ENCODE measurements at regions not wholly inside any gene's neighbourhood (a gene's known extent, or its start where the extent isn't known, plus 50 kb on each side); places are given as distances from the start of the nearest gene placed in this dataset.

DNA sequence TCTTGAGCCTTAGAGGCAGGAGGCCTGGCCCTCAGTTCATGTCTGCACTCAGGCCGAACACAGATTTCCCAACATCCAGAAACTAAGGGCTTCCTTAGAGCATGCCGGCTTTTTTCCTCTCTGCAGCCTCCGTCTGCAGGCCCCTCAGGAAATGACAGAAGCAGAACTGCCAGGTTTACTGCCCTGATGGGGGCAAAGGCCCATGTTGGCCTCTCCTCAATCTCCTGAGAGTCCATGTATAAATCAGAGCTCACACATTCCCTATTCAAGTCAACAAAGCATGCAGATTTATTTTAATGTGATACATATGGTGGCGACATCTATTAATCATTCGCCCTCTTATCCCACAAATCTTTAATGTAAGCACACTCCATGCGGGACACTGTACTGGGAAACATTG is 475.6 kb upstream of the HS6ST1 start:
- intact Hi-C loops (cut with micrococcal nuclease): no loop called here
- ChIA-PET POLR2A (no interaction called here), CTCF (no interaction called here)
- Mint-ChIP-seq H3K9me3 (no peaks in the 10 kb centered on the region), H3K4me3 (no peak overlapping the region), H3K27me3 (no peaks in the 10 kb centered on the region), H3K36me3 (no peaks in the 10 kb centered on the region), H3K27ac (no peak overlapping the region), H3K4me1 (ENCODE audit: low read depth) (no peaks in the 10 kb centered on the region)
- DNase-seq: no peak

DNA sequence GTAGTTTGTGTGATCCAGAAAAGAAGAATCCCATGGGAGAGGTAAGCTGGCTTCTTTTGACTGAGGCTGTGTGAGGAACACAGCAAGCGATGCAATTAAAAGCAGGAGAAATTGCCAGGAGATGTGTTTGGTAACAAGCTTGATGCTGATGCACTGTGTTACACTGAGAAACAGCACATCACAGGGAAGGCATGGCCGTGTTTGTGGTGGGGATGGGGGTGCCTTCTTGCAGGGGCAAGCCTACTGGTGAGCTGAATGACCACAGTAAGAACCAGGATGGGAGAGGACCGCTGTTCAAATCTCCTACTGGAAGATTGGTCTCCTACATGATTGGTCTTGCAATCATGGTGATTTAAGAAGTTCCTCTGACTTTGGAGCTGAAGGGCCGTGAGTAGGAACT is 477.7 kb upstream of the HS6ST1 start:
- Mint-ChIP-seq H3K27me3 (no peaks in the 10 kb centered on the region), H3K27ac (no peak overlapping the region), H3K4me3 (no peak overlapping the region), H3K36me3 (no peaks in the 10 kb centered on the region), H3K9me3 (no peaks in the 10 kb centered on the region), H3K4me1 (ENCODE audit: low read depth) (no peaks in the 10 kb centered on the region)
- ChIA-PET CTCF (no interaction called here), POLR2A (no interaction called here)
- intact Hi-C loops (cut with micrococcal nuclease): no loop called here
- DNase-seq: no peak

DNA sequence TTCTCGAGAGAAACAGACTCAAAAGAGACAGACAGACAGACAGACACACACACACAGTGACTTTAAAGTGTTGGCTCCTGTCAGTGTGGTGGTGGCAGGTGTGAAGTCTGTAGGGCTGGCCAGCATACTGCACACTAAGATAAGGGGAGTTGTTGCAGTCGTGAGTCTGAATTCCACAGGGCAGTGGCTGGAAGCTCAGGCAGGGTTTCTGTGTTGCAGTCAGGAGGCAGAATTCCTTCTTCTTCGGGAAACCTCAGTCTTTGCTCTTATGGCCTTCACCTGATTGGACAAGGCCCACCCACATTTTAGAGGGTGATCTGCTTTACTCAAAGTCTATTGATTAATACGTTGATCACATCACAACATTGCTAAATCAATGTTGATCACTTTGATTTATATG is 478.4 kb upstream of the HS6ST1 start:
- DNase-seq: no peak
- no peaks in the 10 kb centered on the region for H3K36me3 Mint-ChIP-seq
- POLR2A ChIA-PET: no interaction called here
- H3K27ac Mint-ChIP-seq: no peak overlapping the region
- intact Hi-C loops (cut with micrococcal nuclease): no loop called here
- H3K9me3 Mint-ChIP-seq: no peaks in the 10 kb centered on the region
- no peak overlapping the region for H3K4me3 Mint-ChIP-seq
- H3K27me3 Mint-ChIP-seq: no peaks in the 10 kb centered on the region
- CTCF ChIA-PET: no interaction called here
- no peaks in the 10 kb centered on the region for H3K4me1 Mint-ChIP-seq (ENCODE audit: low read depth)

DNA sequence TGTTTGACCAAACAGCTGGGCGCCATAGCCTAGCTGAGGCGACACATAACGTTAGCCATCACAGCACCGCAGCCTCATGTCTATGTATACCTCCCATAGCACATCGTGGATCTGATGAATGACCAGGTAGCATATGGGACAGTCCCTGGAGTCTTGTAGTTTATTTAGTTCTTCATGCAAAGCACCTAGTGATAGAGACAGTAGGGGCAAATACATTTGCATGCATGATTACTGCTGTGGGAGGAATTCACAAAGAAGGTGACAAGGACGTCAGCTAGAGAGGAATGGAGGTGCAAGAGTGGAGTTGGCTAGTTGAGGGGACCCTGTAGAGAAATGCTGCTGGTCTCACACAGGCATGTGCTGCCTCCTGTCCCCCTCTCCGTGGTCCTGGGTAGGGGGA is 478.9 kb upstream of the HS6ST1 start:
- POLR2A ChIA-PET: no interaction called here
- no peaks in the 10 kb centered on the region for H3K9me3 Mint-ChIP-seq
- intact Hi-C loops (cut with micrococcal nuclease): no loop called here
- H3K4me3 Mint-ChIP-seq: no peak overlapping the region
- DNase-seq: no peak
- no peak overlapping the region for H3K27ac Mint-ChIP-seq
- no peaks in the 10 kb centered on the region for H3K36me3 Mint-ChIP-seq
- CTCF ChIA-PET: no interaction called here
- no peaks in the 10 kb centered on the region for H3K27me3 Mint-ChIP-seq
- H3K4me1 Mint-ChIP-seq (ENCODE audit: low read depth): no peaks in the 10 kb centered on the region

DNA sequence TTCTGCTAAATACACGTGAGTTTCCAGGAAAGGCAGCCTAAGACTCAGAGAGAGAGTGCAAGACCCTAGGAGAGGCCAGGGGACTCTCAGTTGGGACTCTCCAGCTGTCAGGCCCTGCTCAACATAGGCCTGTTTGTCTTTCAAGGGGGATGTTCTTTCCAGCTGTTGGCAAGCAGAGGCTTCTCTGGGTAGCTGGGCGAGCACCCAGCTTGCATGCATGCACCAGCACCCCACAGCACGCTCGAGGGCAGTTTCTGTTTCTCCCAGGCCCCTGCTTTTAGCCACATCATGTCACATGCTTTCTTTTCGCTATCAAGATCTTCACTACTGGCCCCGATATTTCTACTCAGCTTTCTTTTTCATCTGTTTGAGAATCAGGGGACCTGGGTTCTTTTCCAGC is 479.3 kb upstream of the HS6ST1 start:
- ChIA-PET CTCF (no interaction called here), POLR2A (no interaction called here)
- no peak overlapping the region for H3K27ac Mint-ChIP-seq
- DNase-seq: no peak
- H3K4me1 Mint-ChIP-seq (ENCODE audit: low read depth): no peaks in the 10 kb centered on the region
- intact Hi-C loops (cut with micrococcal nuclease): no loop called here
- H3K36me3 Mint-ChIP-seq: no peaks in the 10 kb centered on the region
- H3K27me3 Mint-ChIP-seq: no peaks in the 10 kb centered on the region
- H3K9me3 Mint-ChIP-seq: no peaks in the 10 kb centered on the region
- no peak overlapping the region for H3K4me3 Mint-ChIP-seq

DNA sequence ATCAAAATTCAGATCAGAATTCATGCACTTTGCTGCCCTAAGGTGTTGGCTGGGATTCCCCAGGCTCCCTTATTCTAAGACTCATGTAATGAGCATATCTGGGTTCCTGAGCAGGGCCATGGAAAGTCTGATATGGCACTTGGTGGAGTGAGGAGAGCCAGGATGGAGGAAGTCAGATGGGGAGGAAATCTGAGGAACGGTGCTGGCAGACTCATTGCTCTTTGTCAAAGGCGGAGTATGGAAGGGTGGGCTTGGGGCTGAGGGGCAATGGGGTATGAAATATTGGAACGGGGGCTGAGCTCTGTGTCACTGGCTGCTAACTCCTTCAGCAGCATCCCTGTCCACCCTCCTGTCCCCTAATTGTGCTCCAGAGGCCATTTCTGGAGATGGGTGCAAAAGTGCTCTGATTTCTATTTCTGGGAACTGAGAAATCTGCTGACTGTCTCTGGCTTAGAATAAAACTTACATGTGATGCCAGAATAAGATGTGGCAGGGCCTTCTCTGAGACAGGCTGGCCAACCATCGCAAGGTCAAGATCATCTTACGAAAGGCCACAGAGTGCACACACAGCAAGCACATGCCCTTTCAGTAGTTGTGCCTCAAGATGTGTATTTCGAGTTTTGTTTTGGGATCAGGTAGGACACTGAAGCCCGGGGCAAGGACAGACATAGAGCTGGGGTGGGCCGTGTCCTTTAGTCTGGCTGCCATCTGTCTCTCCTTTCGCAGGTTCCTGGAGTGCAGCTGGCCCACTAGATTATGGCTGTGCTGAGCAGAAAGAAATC is 480.0 kb upstream of the HS6ST1 start:
- Mint-ChIP-seq H3K9me3 (no peaks in the 10 kb centered on the region), H3K36me3 (no peaks in the 10 kb centered on the region), H3K27ac (no peak overlapping the region), H3K4me3 (no peak overlapping the region), H3K4me1 (ENCODE audit: low read depth) (no peaks in the 10 kb centered on the region), H3K27me3 (no peaks in the 10 kb centered on the region)
- intact Hi-C loops (cut with micrococcal nuclease): no loop called here
- DNase-seq: no peak
- ChIA-PET CTCF (no interaction called here), POLR2A (no interaction called here)

DNA sequence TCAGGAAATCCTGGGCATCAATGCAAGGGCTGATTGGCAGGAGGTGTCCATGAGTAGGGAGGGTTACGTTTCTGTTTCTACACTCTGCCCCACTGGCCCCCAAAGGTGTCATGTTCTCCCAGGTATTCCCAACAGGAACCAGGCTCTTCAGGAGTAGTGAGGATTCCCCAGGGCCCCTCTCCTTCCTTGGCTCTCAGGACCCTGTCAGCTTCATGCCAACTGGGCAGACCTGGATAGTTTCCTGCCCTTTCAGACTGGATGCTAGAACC is 480.6 kb upstream of the HS6ST1 start:
- no peaks in the 10 kb centered on the region for H3K27me3 Mint-ChIP-seq
- H3K36me3 Mint-ChIP-seq: no peaks in the 10 kb centered on the region
- H3K27ac Mint-ChIP-seq: no peak overlapping the region
- no peak overlapping the region for H3K4me3 Mint-ChIP-seq
- POLR2A ChIA-PET: no interaction called here
- no peaks in the 10 kb centered on the region for H3K9me3 Mint-ChIP-seq
- no peak for DNase-seq
- no peaks in the 10 kb centered on the region for H3K4me1 Mint-ChIP-seq (ENCODE audit: low read depth)
- CTCF ChIA-PET: no interaction called here
- intact Hi-C loops (cut with micrococcal nuclease): no loop called here

DNA sequence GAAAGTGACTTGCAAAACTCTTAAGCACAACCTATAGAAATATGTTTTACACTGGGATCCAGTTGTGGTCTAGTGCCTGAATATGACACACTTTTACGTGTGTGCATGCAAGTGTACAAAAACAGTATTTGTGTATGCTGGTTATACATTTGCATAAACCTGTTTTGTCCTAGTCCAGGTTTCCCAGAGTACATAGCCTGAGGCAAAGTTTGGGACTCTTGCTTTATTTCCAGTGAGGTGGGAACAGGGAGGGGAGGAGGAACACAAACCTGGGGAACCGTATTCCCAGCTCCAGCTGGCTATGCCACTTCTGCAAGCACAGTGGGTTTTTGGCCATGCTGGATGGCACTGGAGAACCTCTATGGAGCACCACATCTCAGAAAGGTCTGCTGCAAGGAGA is 481.1 kb upstream of the HS6ST1 start:
- intact Hi-C loops (cut with micrococcal nuclease): no loop called here
- no peak for DNase-seq
- H3K4me1 Mint-ChIP-seq (ENCODE audit: low read depth): no peaks in the 10 kb centered on the region
- POLR2A ChIA-PET: no interaction called here
- no peak overlapping the region for H3K27ac Mint-ChIP-seq
- no peak overlapping the region for H3K4me3 Mint-ChIP-seq
- no peaks in the 10 kb centered on the region for H3K36me3 Mint-ChIP-seq
- H3K27me3 Mint-ChIP-seq: no peaks in the 10 kb centered on the region
- no peaks in the 10 kb centered on the region for H3K9me3 Mint-ChIP-seq
- CTCF ChIA-PET: no interaction called here

DNA sequence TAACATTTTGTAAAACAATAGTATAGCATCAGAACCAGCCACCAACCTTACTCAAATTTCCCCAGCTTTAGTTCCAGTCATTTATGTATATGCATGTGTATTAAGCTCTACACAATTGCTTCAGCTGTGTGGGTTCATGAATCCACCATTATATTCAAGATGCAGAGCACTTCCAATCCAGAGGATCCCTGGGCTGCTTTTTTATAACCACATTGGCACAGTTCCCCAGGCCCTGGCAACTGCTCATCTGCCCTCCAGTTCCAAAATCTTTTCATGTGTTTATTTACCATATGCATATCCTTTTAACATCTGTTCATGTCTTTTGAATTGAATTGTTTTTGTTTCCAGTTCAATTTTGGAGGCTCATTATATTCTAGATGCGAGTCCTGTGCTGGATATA is 482.9 kb upstream of the HS6ST1 start:
- H3K9me3 Mint-ChIP-seq: no peaks in the 10 kb centered on the region
- no peak overlapping the region for H3K27ac Mint-ChIP-seq
- no peaks in the 10 kb centered on the region for H3K36me3 Mint-ChIP-seq
- DNase-seq: no peak
- no peaks in the 10 kb centered on the region for H3K4me1 Mint-ChIP-seq (ENCODE audit: low read depth)
- no peak overlapping the region for H3K4me3 Mint-ChIP-seq
- no peaks in the 10 kb centered on the region for H3K27me3 Mint-ChIP-seq
- intact Hi-C loops (cut with micrococcal nuclease): no loop called here
- CTCF ChIA-PET: no interaction called here
- POLR2A ChIA-PET: no interaction called here

DNA sequence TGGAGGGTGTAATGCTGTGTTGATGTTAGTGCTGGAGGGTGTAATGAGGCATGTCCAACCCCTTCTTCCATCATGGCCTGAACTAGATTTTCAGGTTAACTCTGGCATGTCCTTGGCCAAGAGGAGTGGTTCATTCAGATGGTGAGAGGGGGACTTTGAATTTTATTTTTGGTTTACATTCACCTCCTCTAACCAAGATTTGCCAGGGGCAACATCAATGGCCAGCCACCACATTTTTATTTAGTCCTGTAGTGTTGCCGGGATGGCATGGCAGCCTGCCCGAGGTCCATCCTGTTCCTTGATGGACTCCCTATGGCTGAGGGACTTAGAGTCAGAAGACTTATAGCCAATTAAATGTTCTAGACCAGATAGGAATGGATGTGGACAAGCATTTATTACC is 484.6 kb upstream of the HS6ST1 start:
- ChIA-PET CTCF (no interaction called here), POLR2A (no interaction called here)
- Mint-ChIP-seq H3K9me3 (no peaks in the 10 kb centered on the region), H3K4me3 (no peak overlapping the region), H3K27me3 (no peaks in the 10 kb centered on the region), H3K4me1 (ENCODE audit: low read depth) (no peaks in the 10 kb centered on the region), H3K27ac (no peak overlapping the region), H3K36me3 (no peaks in the 10 kb centered on the region)
- DNase-seq: no peak
- intact Hi-C loops (cut with micrococcal nuclease): no loop called here

DNA sequence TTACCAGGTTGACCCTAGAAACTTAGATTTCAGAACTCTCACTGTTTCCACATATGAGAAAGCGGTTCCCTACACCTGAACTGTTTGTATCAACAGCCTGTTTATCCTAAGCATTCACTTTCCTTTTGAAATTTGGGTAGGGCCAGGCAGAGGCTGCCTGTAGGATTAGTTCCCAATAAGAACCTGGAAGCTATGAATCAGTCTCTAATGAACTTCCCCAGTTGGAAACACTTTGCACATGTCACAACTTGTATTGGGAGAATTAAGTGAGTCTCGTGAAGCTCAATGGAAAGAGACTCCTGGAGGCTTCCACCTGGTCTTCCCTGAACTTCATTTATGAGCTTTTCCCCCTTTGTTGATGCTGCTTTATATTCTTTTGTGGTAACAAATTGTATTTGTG is 486.6 kb upstream of the HS6ST1 start:
- Mint-ChIP-seq H3K27ac (no peak overlapping the region), H3K9me3 (peaks cover 3% of the 10 kb centered on the region), H3K4me3 (no peak overlapping the region), H3K27me3 (no peaks in the 10 kb centered on the region), H3K36me3 (no peaks in the 10 kb centered on the region), H3K4me1 (ENCODE audit: low read depth) (no peaks in the 10 kb centered on the region)
- no peak for DNase-seq
- intact Hi-C loops (cut with micrococcal nuclease): no loop called here
- CTCF ChIA-PET: no interaction called here
- POLR2A ChIA-PET: no interaction called here

DNA sequence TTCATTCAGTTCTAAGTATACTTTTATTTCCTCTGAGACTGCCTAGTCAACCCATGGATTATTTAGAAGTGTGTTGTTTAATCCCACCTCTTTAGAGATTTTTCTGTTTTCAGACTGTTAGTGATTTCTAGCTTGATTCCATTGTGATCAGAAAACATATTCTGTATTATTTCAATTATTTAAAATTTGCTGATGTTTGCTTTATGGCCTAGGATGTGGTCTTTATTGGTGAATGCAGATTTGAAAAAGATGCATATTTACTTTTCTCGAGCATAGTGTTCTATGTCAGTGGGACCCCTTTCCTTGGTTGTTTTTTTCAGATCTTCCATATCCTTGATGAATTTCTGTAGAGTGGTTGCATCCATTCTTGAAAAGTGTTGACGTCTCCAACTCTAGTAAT is 487.2 kb upstream of the HS6ST1 start:
- Mint-ChIP-seq H3K4me3 (no peak overlapping the region), H3K27ac (no peak overlapping the region), H3K9me3 (peaks cover 9% of the 10 kb centered on the region), H3K4me1 (ENCODE audit: low read depth) (no peaks in the 10 kb centered on the region), H3K27me3 (no peaks in the 10 kb centered on the region), H3K36me3 (no peaks in the 10 kb centered on the region)
- CTCF ChIA-PET: no interaction called here
- no peak for DNase-seq
- POLR2A ChIA-PET: no interaction called here
- intact Hi-C loops (cut with micrococcal nuclease): no loop called here

DNA sequence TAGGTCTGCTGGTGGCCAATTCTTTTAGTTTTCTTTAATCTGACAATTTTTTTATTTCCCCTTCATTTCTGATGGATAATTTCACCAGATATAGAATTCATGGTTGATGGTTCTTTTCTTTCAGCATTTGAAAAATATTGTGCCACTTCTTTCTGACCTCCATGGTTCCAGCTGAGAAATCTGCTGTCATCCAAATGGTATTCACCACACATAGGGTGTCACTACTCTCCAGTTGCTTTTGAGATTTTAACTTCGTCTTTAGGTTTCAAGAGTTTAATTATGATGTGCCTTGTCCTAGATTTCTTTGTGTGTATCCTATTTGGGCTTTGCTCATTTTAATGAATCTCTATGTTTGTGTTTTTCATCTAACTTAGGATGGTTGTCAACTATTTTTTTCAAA is 488.6 kb upstream of the HS6ST1 start:
- Mint-ChIP-seq H3K36me3 (no peaks in the 10 kb centered on the region), H3K27ac (no peak overlapping the region), H3K4me3 (no peak overlapping the region), H3K9me3 (peaks cover 9% of the 10 kb centered on the region), H3K4me1 (ENCODE audit: low read depth) (no peaks in the 10 kb centered on the region), H3K27me3 (no peaks in the 10 kb centered on the region)
- no peak for DNase-seq
- CTCF ChIA-PET: no interaction called here
- intact Hi-C loops (cut with micrococcal nuclease): no loop called here
- POLR2A ChIA-PET: no interaction called here

Measured in activated CD4-positive, alpha-beta memory T cell treated with anti-CD3 and anti-CD28 coated beads for 36 hours (primary cell).